OCI-LY7 (cell line): ENCODE measurements at regions not wholly inside any gene's neighbourhood (a gene's known extent, or its start where the extent isn't known, plus 50 kb on each side); places are given as distances from the start of the nearest gene placed in this dataset.

ENCODE experiments used
- CTCF ChIP-seq: fragments of 200-600 bp; sonication (generic); conservative IDR thresholded peaks from 2 replicates; pipeline ENCODE4 v1.5.1; 2014; ENCODE audit warnings: mild to moderate bottlenecking, antibody characterized with exemption, low read length, moderate library complexity, mixed read lengths
- EZH2phosphoT487 ChIP-seq: fragments of 200-600 bp; sonication (generic); IDR thresholded peaks from 2 replicates; pipeline ENCODE4 v1.6.1; 2018; ENCODE audit warnings: low read depth, borderline replicate concordance, mild to moderate bottlenecking, mixed run types, antibody characterized with exemption, low read length, moderate library complexity, mixed read lengths

- TF ChIP-seq CTCF (no peak), EZH2phosphoT487 (no peak)
These were observed 237.7 kb upstream of the CITED2 start for GRCh38 chr6:139612135-139612465.
